ENCODE measurements at regions not wholly inside any gene's neighbourhood (a gene's known extent, or its start where the extent isn't known, plus 50 kb on each side); places are given as distances from the start of the nearest gene placed in this dataset.
"Not testable (repeated sequence)": the region's sequence is repeated elsewhere in the genome, so short reads cannot be mapped to it uniquely, and the experiment has no call there.

GRCh38 chr3:125836011-125836551 is 132.9 kb upstream of the ROPN1B start:
- CTCF ChIA-PET; DNase-seq; H3K27ac Mint-ChIP-seq (ENCODE audit: unreplicated experiment); H3K4me1 Mint-ChIP-seq (ENCODE audit: low read depth, unreplicated experiment); H3K9me3 Mint-ChIP-seq (ENCODE audit: low read depth, unreplicated experiment); BruUV-seq (replicated peaks); intact Hi-C loops (cut with micrococcal nuclease; ENCODE audit: unreplicated experiment); H3K36me3 Mint-ChIP-seq (ENCODE audit: insufficient read depth, unreplicated experiment): not testable (repeated sequence)
- peak overlapping the region; percentile 14 for H3K4me3 Mint-ChIP-seq (ENCODE audit: low read depth, unreplicated experiment)
- peaks cover 26% of the 10 kb centered on the region for H3K27me3 Mint-ChIP-seq (ENCODE audit: unreplicated experiment)

GRCh38 chr3:125836786-125837185 is 132.2 kb upstream of the ROPN1B start:
- H3K36me3 Mint-ChIP-seq (ENCODE audit: insufficient read depth, unreplicated experiment); DNase-seq; H3K27ac Mint-ChIP-seq (ENCODE audit: unreplicated experiment); CTCF ChIA-PET; intact Hi-C loops (cut with micrococcal nuclease; ENCODE audit: unreplicated experiment); H3K4me1 Mint-ChIP-seq (ENCODE audit: low read depth, unreplicated experiment); BruUV-seq (replicated peaks); H3K9me3 Mint-ChIP-seq (ENCODE audit: low read depth, unreplicated experiment): not testable (repeated sequence)
- Mint-ChIP-seq H3K4me3 (ENCODE audit: low read depth, unreplicated experiment) (peak overlapping the region; percentile 14), H3K27me3 (ENCODE audit: unreplicated experiment) (peaks cover 26% of the 10 kb centered on the region)

GRCh38 chr3:125838857-125839256 is 130.1 kb upstream of the ROPN1B start:
- CTCF ChIA-PET; H3K4me3 Mint-ChIP-seq (ENCODE audit: low read depth, unreplicated experiment); intact Hi-C loops (cut with micrococcal nuclease; ENCODE audit: unreplicated experiment); H3K27ac Mint-ChIP-seq (ENCODE audit: unreplicated experiment); DNase-seq; H3K9me3 Mint-ChIP-seq (ENCODE audit: low read depth, unreplicated experiment); BruUV-seq (replicated peaks); H3K36me3 Mint-ChIP-seq (ENCODE audit: insufficient read depth, unreplicated experiment); H3K4me1 Mint-ChIP-seq (ENCODE audit: low read depth, unreplicated experiment): not testable (repeated sequence)
- H3K27me3 Mint-ChIP-seq (ENCODE audit: unreplicated experiment): peaks cover 19% of the 10 kb centered on the region

- peaks cover 14% of the 10 kb centered on the region for H3K27me3 Mint-ChIP-seq (ENCODE audit: unreplicated experiment)
- H3K4me1 Mint-ChIP-seq (ENCODE audit: low read depth, unreplicated experiment); DNase-seq; H3K36me3 Mint-ChIP-seq (ENCODE audit: insufficient read depth, unreplicated experiment); H3K4me3 Mint-ChIP-seq (ENCODE audit: low read depth, unreplicated experiment); H3K9me3 Mint-ChIP-seq (ENCODE audit: low read depth, unreplicated experiment); CTCF ChIA-PET; H3K27ac Mint-ChIP-seq (ENCODE audit: unreplicated experiment); intact Hi-C loops (cut with micrococcal nuclease; ENCODE audit: unreplicated experiment); BruUV-seq (replicated peaks): not testable (repeated sequence)
Measured at GRCh38 chr3:125840465-125840864, 128.5 kb upstream of the ROPN1B start.

DNA sequence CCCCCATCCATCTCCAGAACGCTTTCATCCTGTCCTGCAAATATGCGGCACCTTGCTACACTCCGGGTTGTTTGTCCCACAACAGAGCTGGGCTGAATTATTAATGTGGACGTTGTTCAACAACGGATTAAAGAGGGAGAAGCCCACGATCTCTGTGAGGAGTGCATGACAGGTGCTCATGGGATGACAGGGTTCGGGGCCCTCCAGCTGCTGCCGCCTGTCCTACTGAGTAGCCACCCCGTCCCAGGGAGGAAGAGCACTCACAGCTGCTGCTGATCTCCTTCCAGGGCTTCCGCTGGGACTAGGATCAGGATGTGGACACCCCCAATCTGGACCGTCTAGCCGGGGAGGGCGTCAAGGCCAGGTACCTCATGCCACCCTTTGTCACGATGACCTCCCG is 121.0 kb upstream of the ROPN1B start:
- intact Hi-C loops (cut with micrococcal nuclease; ENCODE audit: unreplicated experiment); H3K27ac Mint-ChIP-seq (ENCODE audit: unreplicated experiment); BruUV-seq (replicated peaks); DNase-seq; H3K9me3 Mint-ChIP-seq (ENCODE audit: low read depth, unreplicated experiment); H3K4me1 Mint-ChIP-seq (ENCODE audit: low read depth, unreplicated experiment); H3K4me3 Mint-ChIP-seq (ENCODE audit: low read depth, unreplicated experiment); H3K36me3 Mint-ChIP-seq (ENCODE audit: insufficient read depth, unreplicated experiment): not testable (repeated sequence)
- CTCF ChIA-PET: interaction anchor here (0.6 kb wide), 1 partner anchor 10 kb away, joined by 7 read pairs; no protein-coding TSS in a partner anchor
- H3K27me3 Mint-ChIP-seq (ENCODE audit: unreplicated experiment): peaks cover 18% of the 10 kb centered on the region

DNA sequence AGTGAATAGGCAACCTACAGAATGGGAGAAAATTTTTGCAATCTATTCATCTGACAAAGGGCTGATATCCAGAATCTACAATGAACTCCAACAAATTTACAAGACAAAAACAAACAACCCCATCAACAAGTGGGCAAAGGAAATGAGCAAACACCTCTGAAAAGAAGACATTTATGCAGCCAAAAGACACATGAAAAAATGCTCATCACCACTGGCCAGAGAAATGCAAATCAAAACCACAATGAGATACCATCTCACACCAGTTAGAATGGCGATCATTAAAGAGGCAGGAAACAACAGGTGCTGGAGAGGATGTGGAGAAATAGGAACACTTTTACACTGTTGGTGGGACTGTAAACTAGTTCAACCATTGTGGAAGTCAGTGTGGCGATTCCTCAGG is 114.0 kb upstream of the ROPN1B start:
- intact Hi-C loops (cut with micrococcal nuclease; ENCODE audit: unreplicated experiment); H3K36me3 Mint-ChIP-seq (ENCODE audit: insufficient read depth, unreplicated experiment); H3K9me3 Mint-ChIP-seq (ENCODE audit: low read depth, unreplicated experiment); H3K27ac Mint-ChIP-seq (ENCODE audit: unreplicated experiment); BruUV-seq (replicated peaks); H3K4me3 Mint-ChIP-seq (ENCODE audit: low read depth, unreplicated experiment); H3K4me1 Mint-ChIP-seq (ENCODE audit: low read depth, unreplicated experiment); CTCF ChIA-PET; DNase-seq: not testable (repeated sequence)
- H3K27me3 Mint-ChIP-seq (ENCODE audit: unreplicated experiment): peaks cover 22% of the 10 kb centered on the region

- BruUV-seq (replicated peaks); DNase-seq; CTCF ChIA-PET; H3K27ac Mint-ChIP-seq (ENCODE audit: unreplicated experiment); H3K4me1 Mint-ChIP-seq (ENCODE audit: low read depth, unreplicated experiment); H3K27me3 Mint-ChIP-seq (ENCODE audit: unreplicated experiment); H3K4me3 Mint-ChIP-seq (ENCODE audit: low read depth, unreplicated experiment); intact Hi-C loops (cut with micrococcal nuclease; ENCODE audit: unreplicated experiment); H3K9me3 Mint-ChIP-seq (ENCODE audit: low read depth, unreplicated experiment); H3K36me3 Mint-ChIP-seq (ENCODE audit: insufficient read depth, unreplicated experiment): not testable (repeated sequence)
- peak; percentile 13 for TF ChIP-seq CTCF (IDR thresholded peaks at IDR 0.05; ENCODE audit: unreplicated experiment)
Measured at GRCh38 chr3:125860547-125860946, 108.4 kb upstream of the ROPN1B start.

- intact Hi-C loops (cut with micrococcal nuclease; ENCODE audit: unreplicated experiment); H3K4me3 Mint-ChIP-seq (ENCODE audit: low read depth, unreplicated experiment); BruUV-seq (replicated peaks); H3K4me1 Mint-ChIP-seq (ENCODE audit: low read depth, unreplicated experiment); H3K27me3 Mint-ChIP-seq (ENCODE audit: unreplicated experiment); H3K27ac Mint-ChIP-seq (ENCODE audit: unreplicated experiment); H3K36me3 Mint-ChIP-seq (ENCODE audit: insufficient read depth, unreplicated experiment); H3K9me3 Mint-ChIP-seq (ENCODE audit: low read depth, unreplicated experiment): not testable (repeated sequence)
- CTCF ChIA-PET: interaction anchor here (0.7 kb wide), 1 partner anchor 1956 kb away, joined by 3 read pairs; no protein-coding TSS in a partner anchor
- DNase-seq: peak; percentile 47
Measured at GRCh38 chr3:125862841-125863254, 106.1 kb upstream of the ROPN1B start.

DNA sequence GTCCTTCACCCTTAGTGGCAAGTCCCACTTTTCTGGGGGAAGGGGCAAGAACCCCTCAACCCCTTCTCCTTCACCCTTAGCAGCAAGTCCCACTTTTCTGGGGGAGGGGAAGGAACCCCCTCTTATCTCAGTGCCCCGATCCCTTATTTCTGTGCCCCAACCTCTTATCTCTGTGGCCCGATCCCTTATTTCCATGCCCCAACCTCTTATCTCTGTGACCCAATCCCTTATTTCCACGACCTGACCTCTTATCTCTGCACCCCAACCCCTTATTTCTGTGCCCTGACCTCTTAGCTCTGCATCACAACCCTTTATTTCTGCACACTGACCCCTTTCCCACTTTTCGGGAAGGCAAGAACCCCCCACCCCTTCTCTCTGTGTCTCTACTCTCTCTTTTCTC is 104.4 kb upstream of the ROPN1B start:
- H3K9me3 Mint-ChIP-seq (ENCODE audit: low read depth, unreplicated experiment); intact Hi-C loops (cut with micrococcal nuclease; ENCODE audit: unreplicated experiment); H3K4me1 Mint-ChIP-seq (ENCODE audit: low read depth, unreplicated experiment); H3K36me3 Mint-ChIP-seq (ENCODE audit: insufficient read depth, unreplicated experiment); H3K27me3 Mint-ChIP-seq (ENCODE audit: unreplicated experiment); DNase-seq; H3K27ac Mint-ChIP-seq (ENCODE audit: unreplicated experiment); CTCF ChIA-PET; BruUV-seq (replicated peaks); H3K4me3 Mint-ChIP-seq (ENCODE audit: low read depth, unreplicated experiment): not testable (repeated sequence)

DNA sequence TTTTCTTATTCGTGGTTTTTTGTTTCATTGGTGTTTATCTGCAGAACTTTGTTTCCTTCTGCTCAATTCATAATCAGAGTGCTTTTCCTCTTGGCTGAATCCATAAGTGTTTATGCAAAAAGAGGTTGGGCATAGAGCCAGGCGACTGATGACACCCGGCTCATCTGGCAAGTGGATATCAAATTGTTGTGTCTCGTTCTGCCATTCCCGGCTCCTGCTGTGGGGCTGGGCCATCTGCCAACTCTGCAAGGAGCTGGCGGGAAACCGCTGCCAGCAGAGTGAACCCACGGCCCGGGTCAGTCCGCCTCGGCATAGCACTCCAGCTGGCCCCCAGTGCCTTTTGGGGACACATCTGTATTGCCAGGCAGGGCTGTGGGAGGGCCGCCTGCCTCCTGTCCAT is 83.0 kb upstream of the ROPN1B start:
- DNase-seq; H3K9me3 Mint-ChIP-seq (ENCODE audit: low read depth, unreplicated experiment); H3K4me3 Mint-ChIP-seq (ENCODE audit: low read depth, unreplicated experiment); H3K4me1 Mint-ChIP-seq (ENCODE audit: low read depth, unreplicated experiment); CTCF ChIA-PET; intact Hi-C loops (cut with micrococcal nuclease; ENCODE audit: unreplicated experiment); H3K27ac Mint-ChIP-seq (ENCODE audit: unreplicated experiment); H3K36me3 Mint-ChIP-seq (ENCODE audit: insufficient read depth, unreplicated experiment); BruUV-seq (replicated peaks); H3K27me3 Mint-ChIP-seq (ENCODE audit: unreplicated experiment): not testable (repeated sequence)
